HL-60 (cell line): ENCODE measurements at regions not wholly inside any gene's neighbourhood (a gene's known extent, or its start where the extent isn't known, plus 50 kb on each side); places are given as distances from the start of the nearest gene placed in this dataset.

Experiments
- POLR2AphosphoS5 ChIP-seq: IDR thresholded peaks from 2 replicates; pipeline ENCODE4 v1.6.1; 2012; ENCODE audit warnings: low read depth
- SPI1 ChIP-seq: IDR thresholded peaks from 2 replicates; pipeline ENCODE4 v1.6.1; 2012; ENCODE audit warnings: low read depth, mild to moderate bottlenecking, borderline replicate concordance
- TF ChIP-seq, protein P1 (sequence below): IDR thresholded peaks from one replicate; pipeline ENCODE4 v1.5.1; 2011; ENCODE audit warnings: low read length, control low read depth, inconsistent platforms; ENCODE audit not compliant: insufficient read depth
- TF ChIP-seq, protein P2 (sequence below): IDR thresholded peaks from 2 replicates; pipeline ENCODE4 v1.6.1; 2012; ENCODE audit warnings: low read depth; ENCODE audit not compliant: insufficient replicate concordance

DNA sequence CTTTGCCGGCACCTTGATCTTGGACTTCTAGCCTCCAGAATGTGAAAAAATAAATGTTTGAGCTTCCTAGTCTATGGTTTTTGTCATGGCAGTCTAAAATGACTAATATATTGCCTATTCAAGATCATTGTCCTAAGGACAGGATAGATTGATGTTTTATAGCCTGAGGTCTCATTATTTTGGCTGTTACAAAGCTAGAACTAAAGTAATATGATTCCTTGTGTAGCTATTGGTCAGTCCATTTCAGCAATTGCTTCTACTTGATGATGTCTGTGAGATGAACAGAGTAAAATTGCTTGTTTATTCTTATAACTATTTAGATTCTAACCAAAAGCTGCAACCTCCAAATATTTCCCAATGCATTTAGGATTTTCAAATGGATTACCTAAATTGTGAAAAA lies 145.0 kb downstream of the HRH4 start:
- TF ChIP-seq, protein P1, sequence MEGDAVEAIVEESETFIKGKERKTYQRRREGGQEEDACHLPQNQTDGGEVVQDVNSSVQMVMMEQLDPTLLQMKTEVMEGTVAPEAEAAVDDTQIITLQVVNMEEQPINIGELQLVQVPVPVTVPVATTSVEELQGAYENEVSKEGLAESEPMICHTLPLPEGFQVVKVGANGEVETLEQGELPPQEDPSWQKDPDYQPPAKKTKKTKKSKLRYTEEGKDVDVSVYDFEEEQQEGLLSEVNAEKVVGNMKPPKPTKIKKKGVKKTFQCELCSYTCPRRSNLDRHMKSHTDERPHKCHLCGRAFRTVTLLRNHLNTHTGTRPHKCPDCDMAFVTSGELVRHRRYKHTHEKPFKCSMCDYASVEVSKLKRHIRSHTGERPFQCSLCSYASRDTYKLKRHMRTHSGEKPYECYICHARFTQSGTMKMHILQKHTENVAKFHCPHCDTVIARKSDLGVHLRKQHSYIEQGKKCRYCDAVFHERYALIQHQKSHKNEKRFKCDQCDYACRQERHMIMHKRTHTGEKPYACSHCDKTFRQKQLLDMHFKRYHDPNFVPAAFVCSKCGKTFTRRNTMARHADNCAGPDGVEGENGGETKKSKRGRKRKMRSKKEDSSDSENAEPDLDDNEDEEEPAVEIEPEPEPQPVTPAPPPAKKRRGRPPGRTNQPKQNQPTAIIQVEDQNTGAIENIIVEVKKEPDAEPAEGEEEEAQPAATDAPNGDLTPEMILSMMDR, result no peak
- no peak for TF ChIP-seq POLR2AphosphoS5
- TF ChIP-seq, protein P2, sequence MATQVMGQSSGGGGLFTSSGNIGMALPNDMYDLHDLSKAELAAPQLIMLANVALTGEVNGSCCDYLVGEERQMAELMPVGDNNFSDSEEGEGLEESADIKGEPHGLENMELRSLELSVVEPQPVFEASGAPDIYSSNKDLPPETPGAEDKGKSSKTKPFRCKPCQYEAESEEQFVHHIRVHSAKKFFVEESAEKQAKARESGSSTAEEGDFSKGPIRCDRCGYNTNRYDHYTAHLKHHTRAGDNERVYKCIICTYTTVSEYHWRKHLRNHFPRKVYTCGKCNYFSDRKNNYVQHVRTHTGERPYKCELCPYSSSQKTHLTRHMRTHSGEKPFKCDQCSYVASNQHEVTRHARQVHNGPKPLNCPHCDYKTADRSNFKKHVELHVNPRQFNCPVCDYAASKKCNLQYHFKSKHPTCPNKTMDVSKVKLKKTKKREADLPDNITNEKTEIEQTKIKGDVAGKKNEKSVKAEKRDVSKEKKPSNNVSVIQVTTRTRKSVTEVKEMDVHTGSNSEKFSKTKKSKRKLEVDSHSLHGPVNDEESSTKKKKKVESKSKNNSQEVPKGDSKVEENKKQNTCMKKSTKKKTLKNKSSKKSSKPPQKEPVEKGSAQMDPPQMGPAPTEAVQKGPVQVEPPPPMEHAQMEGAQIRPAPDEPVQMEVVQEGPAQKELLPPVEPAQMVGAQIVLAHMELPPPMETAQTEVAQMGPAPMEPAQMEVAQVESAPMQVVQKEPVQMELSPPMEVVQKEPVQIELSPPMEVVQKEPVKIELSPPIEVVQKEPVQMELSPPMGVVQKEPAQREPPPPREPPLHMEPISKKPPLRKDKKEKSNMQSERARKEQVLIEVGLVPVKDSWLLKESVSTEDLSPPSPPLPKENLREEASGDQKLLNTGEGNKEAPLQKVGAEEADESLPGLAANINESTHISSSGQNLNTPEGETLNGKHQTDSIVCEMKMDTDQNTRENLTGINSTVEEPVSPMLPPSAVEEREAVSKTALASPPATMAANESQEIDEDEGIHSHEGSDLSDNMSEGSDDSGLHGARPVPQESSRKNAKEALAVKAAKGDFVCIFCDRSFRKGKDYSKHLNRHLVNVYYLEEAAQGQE, result no peak
- no peak for TF ChIP-seq SPI1
